ENCODE measurements at regions not wholly inside any gene's neighbourhood (a gene's known extent, or its start where the extent isn't known, plus 50 kb on each side); places are given as distances from the start of the nearest gene placed in this dataset.
"Not testable (repeated sequence)": the region's sequence is repeated elsewhere in the genome, so short reads cannot be mapped to it uniquely, and the experiment has no call there.

- Histone ChIP-seq H3K27me3 (ENCODE audit: control insufficient read depth, insufficient read depth, low read length) (peaks cover 5% of the 10 kb centered on the region), H3K36me3 (ENCODE audit: control insufficient read depth, insufficient read depth, low read length) (no peaks in the 10 kb centered on the region), H3K4me3 (ENCODE audit: low read depth, low read length) (no peak overlapping the region)
- POLR2A ChIA-PET = no interaction called here
- CTCF ChIA-PET = interaction anchor here (0.5 to 5.3 kb wide), 5 partner anchors 14 to 688 kb away, joined by 3 to 38 read pairs (median 3); no protein-coding TSS in a partner anchor
- DNase-seq (ENCODE audit: low read depth) = no peak
- TF ChIP-seq CTCF (IDR thresholded peaks at IDR 0.05; ENCODE audit: insufficient read depth, low read depth, low read length) = no peak
Observed at GRCh38 chr17:65292430-65292829, 155.3 kb downstream of the RGS9 start.

- H3K27me3 ChIP-seq (ENCODE audit: control insufficient read depth, insufficient read depth, low read length); H3K36me3 ChIP-seq (ENCODE audit: control insufficient read depth, insufficient read depth, low read length); DNase-seq (ENCODE audit: low read depth); H3K4me3 ChIP-seq (ENCODE audit: low read depth, low read length): not testable (repeated sequence)
- ChIA-PET POLR2A (interaction anchor here (0.6 kb wide), 1 partner anchor 760 kb away, joined by 10 read pairs; no protein-coding TSS in a partner anchor), CTCF (interaction anchor here (1.0 to 5.3 kb wide), 5 partner anchors 11 to 874 kb away, joined by 3 to 23 read pairs (median 4); no protein-coding TSS in a partner anchor)
Observed at GRCh38 chr17:65291301-65291700, 154.1 kb downstream of the RGS9 start.

GRCh38 chr17:65290616-65291015, 153.4 kb downstream of the RGS9 start:
- POLR2A ChIA-PET = interaction anchor here (0.6 kb wide), 1 partner anchor 761 kb away, joined by 10 read pairs; no protein-coding TSS in a partner anchor
- Histone ChIP-seq H3K36me3 (ENCODE audit: control insufficient read depth, insufficient read depth, low read length) (no peaks in the 10 kb centered on the region), H3K4me3 (ENCODE audit: low read depth, low read length) (no peak overlapping the region), H3K27me3 (ENCODE audit: control insufficient read depth, insufficient read depth, low read length) (peaks cover 5% of the 10 kb centered on the region)
- DNase-seq (ENCODE audit: low read depth) = no peak
- no peak for TF ChIP-seq CTCF (IDR thresholded peaks at IDR 0.05; ENCODE audit: insufficient read depth, low read depth, low read length)
- CTCF ChIA-PET = interaction anchor here (1.0 to 5.3 kb wide), 5 partner anchors 10 to 875 kb away, joined by 3 to 23 read pairs (median 4); no protein-coding TSS in a partner anchor

- Histone ChIP-seq H3K27me3 (ENCODE audit: control insufficient read depth, insufficient read depth, low read length) (peaks cover 3% of the 10 kb centered on the region), H3K36me3 (ENCODE audit: control insufficient read depth, insufficient read depth, low read length) (no peaks in the 10 kb centered on the region), H3K4me3 (ENCODE audit: low read depth, low read length) (no peak overlapping the region)
- DNase-seq (ENCODE audit: low read depth) = no peak
- no peak for TF ChIP-seq CTCF (IDR thresholded peaks at IDR 0.05; ENCODE audit: insufficient read depth, low read depth, low read length)
- CTCF ChIA-PET = interaction anchor here (1.4 kb wide), 1 partner anchor 876 kb away, joined by 4 read pairs; no protein-coding TSS in a partner anchor
- POLR2A ChIA-PET = interaction anchor here (0.6 kb wide), 1 partner anchor 771 kb away, joined by 3 read pairs; no protein-coding TSS in a partner anchor
Observed at GRCh38 chr17:65290056-65290455, 152.9 kb downstream of the RGS9 start.

GRCh38 chr17:65287040-65287439, 149.9 kb downstream of the RGS9 start:
- no peak overlapping the region for H3K4me3 ChIP-seq (ENCODE audit: low read depth, low read length)
- H3K36me3 ChIP-seq (ENCODE audit: control insufficient read depth, insufficient read depth, low read length) = no peaks in the 10 kb centered on the region
- DNase-seq (ENCODE audit: low read depth) = no peak
- no peak for TF ChIP-seq CTCF (IDR thresholded peaks at IDR 0.05; ENCODE audit: insufficient read depth, low read depth, low read length)
- POLR2A ChIA-PET = interaction anchor here (0.6 kb wide), 1 partner anchor 11 kb away, joined by 4 read pairs; no protein-coding TSS in a partner anchor
- CTCF ChIA-PET = interaction anchor here (0.6 to 1.8 kb wide), 4 partner anchors 8 to 879 kb away, joined by 4 to 13 read pairs (median 6); no protein-coding TSS in a partner anchor
- peaks cover 1% of the 10 kb centered on the region; the same call in 1 of the 2 replicates for H3K27me3 ChIP-seq (ENCODE audit: control insufficient read depth, insufficient read depth, low read length)
